ENCODE measurements at regions not wholly inside any gene's neighbourhood (a gene's known extent, or its start where the extent isn't known, plus 50 kb on each side); places are given as distances from the start of the nearest gene placed in this dataset.

DNA sequence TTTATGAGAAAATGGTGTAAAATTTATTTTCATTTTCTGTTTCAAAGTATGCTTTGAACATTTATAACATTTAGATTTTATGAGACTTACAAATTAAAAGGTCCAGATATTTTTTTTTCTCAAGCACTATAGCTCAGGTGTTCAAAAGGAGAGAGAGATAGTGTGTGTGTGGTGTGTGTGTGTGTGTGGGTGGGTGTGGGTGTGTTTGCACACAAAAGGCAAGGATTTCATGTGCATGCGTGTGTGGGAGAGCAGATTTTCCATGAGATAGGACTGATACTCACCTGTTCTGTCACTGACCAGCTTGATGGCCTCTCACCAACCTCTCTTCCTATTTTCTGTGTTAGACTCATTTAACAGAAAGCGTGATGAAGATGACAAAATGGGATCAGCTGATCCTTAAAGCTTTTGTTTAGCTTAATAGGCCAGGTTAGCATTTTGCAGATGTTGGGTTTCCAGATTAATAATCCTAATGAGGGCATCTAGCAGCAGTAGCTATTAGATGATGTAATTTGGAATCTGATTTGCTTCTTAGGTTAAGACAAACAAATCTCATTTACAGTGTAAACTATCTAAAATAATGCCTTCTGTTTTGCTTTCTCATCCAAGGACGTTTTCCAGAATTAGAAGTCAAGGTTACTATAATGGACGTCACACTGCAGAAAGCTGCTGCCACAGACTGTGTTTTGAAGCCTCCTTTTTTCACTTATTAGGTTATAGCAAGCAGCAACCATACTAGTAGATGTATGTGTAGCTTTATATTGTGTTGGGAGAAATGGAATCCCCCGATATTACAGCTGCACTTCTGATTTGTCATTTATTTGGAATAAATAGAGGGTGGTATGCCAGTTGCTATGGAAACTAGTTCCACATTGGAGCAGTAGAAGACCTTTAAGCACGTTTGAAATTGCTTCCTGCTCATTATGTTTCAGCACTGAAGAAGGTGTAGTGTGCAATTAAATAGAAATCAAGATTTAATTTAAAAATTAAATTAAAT, 355.6 kb downstream of the TAF11L14 start:
- H3K36me3 Mint-ChIP-seq (ENCODE audit: insufficient read depth, unreplicated experiment), result no peaks in the 10 kb centered on the region
- BruUV-seq (replicated peaks), result no TSS peak
- CTCF ChIA-PET, result no interaction called here
- intact Hi-C loops (cut with micrococcal nuclease; ENCODE audit: unreplicated experiment), result no loop called here
- no peak overlapping the region for H3K27ac Mint-ChIP-seq (ENCODE audit: unreplicated experiment)
- H3K9me3 Mint-ChIP-seq (ENCODE audit: unreplicated experiment), result no peaks in the 10 kb centered on the region
- no peak overlapping the region for H3K4me3 ChIP-seq (ENCODE audit: low read depth, low read length)
- H3K9me3 ChIP-seq, result no peaks in the 10 kb centered on the region
- H3K36me3 ChIP-seq (ENCODE audit: control insufficient read depth, insufficient read depth, low read length), result no peaks in the 10 kb centered on the region
- POLR2A ChIA-PET, result no interaction called here
- no peaks in the 10 kb centered on the region for H3K4me1 ChIP-seq
- H3K27me3 ChIP-seq (replicated peaks; ENCODE audit: control insufficient read depth, insufficient read depth, low read length), result no peaks in the 10 kb centered on the region; the same call in 1 of the 2 replicates
- H3K4me3 Mint-ChIP-seq (ENCODE audit: unreplicated experiment), result no peak overlapping the region
- H3K4me1 Mint-ChIP-seq (ENCODE audit: low read depth, unreplicated experiment), result no peaks in the 10 kb centered on the region
- no peaks in the 10 kb centered on the region for H3K27me3 Mint-ChIP-seq (ENCODE audit: insufficient read depth, unreplicated experiment)
- TF ChIP-seq, protein P1, sequence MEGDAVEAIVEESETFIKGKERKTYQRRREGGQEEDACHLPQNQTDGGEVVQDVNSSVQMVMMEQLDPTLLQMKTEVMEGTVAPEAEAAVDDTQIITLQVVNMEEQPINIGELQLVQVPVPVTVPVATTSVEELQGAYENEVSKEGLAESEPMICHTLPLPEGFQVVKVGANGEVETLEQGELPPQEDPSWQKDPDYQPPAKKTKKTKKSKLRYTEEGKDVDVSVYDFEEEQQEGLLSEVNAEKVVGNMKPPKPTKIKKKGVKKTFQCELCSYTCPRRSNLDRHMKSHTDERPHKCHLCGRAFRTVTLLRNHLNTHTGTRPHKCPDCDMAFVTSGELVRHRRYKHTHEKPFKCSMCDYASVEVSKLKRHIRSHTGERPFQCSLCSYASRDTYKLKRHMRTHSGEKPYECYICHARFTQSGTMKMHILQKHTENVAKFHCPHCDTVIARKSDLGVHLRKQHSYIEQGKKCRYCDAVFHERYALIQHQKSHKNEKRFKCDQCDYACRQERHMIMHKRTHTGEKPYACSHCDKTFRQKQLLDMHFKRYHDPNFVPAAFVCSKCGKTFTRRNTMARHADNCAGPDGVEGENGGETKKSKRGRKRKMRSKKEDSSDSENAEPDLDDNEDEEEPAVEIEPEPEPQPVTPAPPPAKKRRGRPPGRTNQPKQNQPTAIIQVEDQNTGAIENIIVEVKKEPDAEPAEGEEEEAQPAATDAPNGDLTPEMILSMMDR (IDR thresholded peaks at IDR 0.05; ENCODE audit: insufficient read depth in 1 of 2, low read depth in 1 of 2, low read length in 1 of 2, severe bottlenecking in 1 of 2, unreplicated experiment in 1 of 2), result no peak
- no peak for DNase-seq

DNA sequence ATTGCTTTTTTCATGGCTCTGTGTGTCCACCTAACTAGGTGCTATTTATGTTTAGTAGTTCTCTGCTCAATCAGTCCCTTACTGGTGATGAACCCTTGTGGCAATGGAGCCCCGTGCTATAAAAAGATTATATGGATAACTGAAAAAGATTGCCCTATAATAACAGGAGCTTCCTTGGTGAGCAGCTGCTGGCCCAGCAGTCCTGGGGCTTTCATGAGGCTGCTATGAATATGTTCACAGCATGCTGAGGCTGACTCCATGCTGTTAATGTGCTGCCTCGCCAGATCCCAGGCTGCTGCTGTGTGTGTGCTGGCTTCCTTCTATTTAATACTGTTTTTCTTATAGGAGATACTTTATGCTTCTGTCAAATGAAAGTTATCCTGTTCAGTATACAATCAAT, 357.5 kb downstream of the TAF11L14 start:
- no peak for DNase-seq
- ChIA-PET CTCF (no interaction called here), POLR2A (no interaction called here)
- no peaks in the 10 kb centered on the region; the same call in 1 of the 2 replicates for H3K27me3 ChIP-seq (replicated peaks; ENCODE audit: control insufficient read depth, insufficient read depth, low read length)
- H3K27me3 Mint-ChIP-seq (ENCODE audit: insufficient read depth, unreplicated experiment), result no peaks in the 10 kb centered on the region
- no peaks in the 10 kb centered on the region for H3K36me3 Mint-ChIP-seq (ENCODE audit: insufficient read depth, unreplicated experiment)
- TF ChIP-seq, protein P1 (IDR thresholded peaks at IDR 0.05; ENCODE audit: insufficient read depth in 1 of 2, low read depth in 1 of 2, low read length in 1 of 2, severe bottlenecking in 1 of 2, unreplicated experiment in 1 of 2), result no peak
- no peaks in the 10 kb centered on the region for H3K9me3 ChIP-seq
- no peak overlapping the region for H3K27ac Mint-ChIP-seq (ENCODE audit: unreplicated experiment)
- no peaks in the 10 kb centered on the region for H3K4me1 Mint-ChIP-seq (ENCODE audit: low read depth, unreplicated experiment)
- intact Hi-C loops (cut with micrococcal nuclease; ENCODE audit: unreplicated experiment), result no loop called here
- BruUV-seq (replicated peaks), result no TSS peak
- no peak overlapping the region for H3K4me3 Mint-ChIP-seq (ENCODE audit: unreplicated experiment)
- H3K4me3 ChIP-seq (ENCODE audit: low read depth, low read length), result no peak overlapping the region
- H3K4me1 ChIP-seq, result no peaks in the 10 kb centered on the region
- H3K9me3 Mint-ChIP-seq (ENCODE audit: unreplicated experiment), result no peaks in the 10 kb centered on the region
- H3K36me3 ChIP-seq (ENCODE audit: control insufficient read depth, insufficient read depth, low read length), result no peaks in the 10 kb centered on the region

DNA sequence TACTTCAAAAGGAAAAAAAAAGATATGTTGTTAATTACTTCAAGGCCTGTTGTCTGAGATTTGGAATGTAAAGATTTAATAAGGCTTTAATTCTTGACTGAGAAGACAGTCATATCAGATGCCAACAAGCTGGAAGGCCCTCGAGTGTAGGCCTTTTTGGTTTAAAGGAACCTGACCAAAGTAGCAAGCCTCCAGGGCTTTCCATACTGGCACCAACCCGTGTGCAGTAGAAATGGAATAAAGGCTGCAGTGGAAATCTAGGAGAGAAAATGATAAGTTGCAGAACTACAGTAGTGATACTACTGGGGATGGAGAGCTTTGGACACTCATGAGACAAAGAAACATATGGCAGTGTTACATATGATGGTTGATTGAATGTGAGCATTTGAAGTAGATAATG, 358.0 kb downstream of the TAF11L14 start:
- no peaks in the 10 kb centered on the region for H3K4me1 ChIP-seq
- no peak overlapping the region for H3K4me3 Mint-ChIP-seq (ENCODE audit: unreplicated experiment)
- H3K36me3 ChIP-seq (ENCODE audit: control insufficient read depth, insufficient read depth, low read length), result no peaks in the 10 kb centered on the region
- no peak overlapping the region for H3K4me3 ChIP-seq (ENCODE audit: low read depth, low read length)
- TF ChIP-seq, protein P1 (IDR thresholded peaks at IDR 0.05; ENCODE audit: insufficient read depth in 1 of 2, low read depth in 1 of 2, low read length in 1 of 2, severe bottlenecking in 1 of 2, unreplicated experiment in 1 of 2), result no peak
- ChIA-PET POLR2A (no interaction called here), CTCF (no interaction called here)
- H3K27me3 ChIP-seq (replicated peaks; ENCODE audit: control insufficient read depth, insufficient read depth, low read length), result no peaks in the 10 kb centered on the region; the same call in 1 of the 2 replicates
- no peak overlapping the region for H3K27ac Mint-ChIP-seq (ENCODE audit: unreplicated experiment)
- no peaks in the 10 kb centered on the region for H3K27me3 Mint-ChIP-seq (ENCODE audit: insufficient read depth, unreplicated experiment)
- BruUV-seq (replicated peaks), result no TSS peak
- no peaks in the 10 kb centered on the region for H3K36me3 Mint-ChIP-seq (ENCODE audit: insufficient read depth, unreplicated experiment)
- no peaks in the 10 kb centered on the region for H3K9me3 Mint-ChIP-seq (ENCODE audit: unreplicated experiment)
- H3K9me3 ChIP-seq, result no peaks in the 10 kb centered on the region
- intact Hi-C loops (cut with micrococcal nuclease; ENCODE audit: unreplicated experiment), result no loop called here
- DNase-seq, result no peak
- H3K4me1 Mint-ChIP-seq (ENCODE audit: low read depth, unreplicated experiment), result no peaks in the 10 kb centered on the region
